ENCODE measurements at regions not wholly inside any gene's neighbourhood (a gene's known extent, or its start where the extent isn't known, plus 50 kb on each side); places are given as distances from the start of the nearest gene placed in this dataset.

DNA sequence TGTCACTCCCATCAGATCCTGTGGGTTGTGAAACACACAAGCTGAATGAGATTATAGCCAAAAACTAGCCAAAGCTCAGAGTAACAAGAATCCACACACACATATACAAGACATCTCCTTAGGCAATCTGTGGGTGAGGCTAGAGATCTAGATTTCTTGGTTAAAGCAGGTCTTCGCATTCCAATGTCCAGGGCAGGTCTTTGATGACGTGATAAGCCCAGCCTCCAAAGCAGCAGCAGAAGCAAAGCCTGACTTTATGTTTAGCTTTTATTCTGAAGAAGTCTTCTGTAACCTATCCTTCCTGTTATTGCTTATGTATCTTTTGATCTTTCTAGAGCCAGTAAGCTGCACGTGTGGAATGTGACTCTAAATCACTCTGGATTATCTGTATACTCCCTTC is 199.1 kb upstream of the SLC30A5 start:
- ChIA-PET CTCF (no interaction called here), POLR2A (no interaction called here)
- no peak overlapping the region for H3K4me3 ChIP-seq (ENCODE audit: low read depth in 2 of 2, low read length in 2 of 2)
- intact Hi-C loops (cut with micrococcal nuclease; ENCODE audit: unreplicated experiment) (no loop called here), in situ Hi-C loops (cut with HindIII; ENCODE audit: low pct_unique_long_range_greater_than_20kb, low sequenced_read_pairs) (no loop called here)
- ATAC-seq (no peak), DNase-seq (ENCODE audit: low read depth, low spot score) (no peak)
- H3K27ac ChIP-seq (ENCODE audit: low read length), result no peak overlapping the region
- H3K27me3 ChIP-seq (ENCODE audit: control insufficient read depth, insufficient read depth, low read length), result no peaks in the 10 kb centered on the region
- H3K4me1 ChIP-seq (ENCODE audit: control insufficient read depth, insufficient read depth, low read length), result no peaks in the 10 kb centered on the region
- H3K9me3 ChIP-seq (ENCODE audit: control insufficient read depth, insufficient read depth, low read depth, low read length), result no peaks in the 10 kb centered on the region
- no peaks in the 10 kb centered on the region for H3K36me3 ChIP-seq (ENCODE audit: control insufficient read depth, insufficient read depth, low read length)
- no TSS peak for BruUV-seq (replicated peaks)
- TF ChIP-seq TCF7L2 (IDR thresholded peaks at IDR 0.05; ENCODE audit: low read depth, low read length), result no peak
- no peak for TF ChIP-seq SIN3A (IDR thresholded peaks at IDR 0.05; ENCODE audit: borderline replicate concordance, insufficient read depth, low read depth, low read length)
- TF ChIP-seq REST (IDR thresholded peaks at IDR 0.05; ENCODE audit: insufficient read depth in 1 of 2, low read depth in 2 of 2, low read length in 1 of 2), result no peak
- TF ChIP-seq, protein P1, sequence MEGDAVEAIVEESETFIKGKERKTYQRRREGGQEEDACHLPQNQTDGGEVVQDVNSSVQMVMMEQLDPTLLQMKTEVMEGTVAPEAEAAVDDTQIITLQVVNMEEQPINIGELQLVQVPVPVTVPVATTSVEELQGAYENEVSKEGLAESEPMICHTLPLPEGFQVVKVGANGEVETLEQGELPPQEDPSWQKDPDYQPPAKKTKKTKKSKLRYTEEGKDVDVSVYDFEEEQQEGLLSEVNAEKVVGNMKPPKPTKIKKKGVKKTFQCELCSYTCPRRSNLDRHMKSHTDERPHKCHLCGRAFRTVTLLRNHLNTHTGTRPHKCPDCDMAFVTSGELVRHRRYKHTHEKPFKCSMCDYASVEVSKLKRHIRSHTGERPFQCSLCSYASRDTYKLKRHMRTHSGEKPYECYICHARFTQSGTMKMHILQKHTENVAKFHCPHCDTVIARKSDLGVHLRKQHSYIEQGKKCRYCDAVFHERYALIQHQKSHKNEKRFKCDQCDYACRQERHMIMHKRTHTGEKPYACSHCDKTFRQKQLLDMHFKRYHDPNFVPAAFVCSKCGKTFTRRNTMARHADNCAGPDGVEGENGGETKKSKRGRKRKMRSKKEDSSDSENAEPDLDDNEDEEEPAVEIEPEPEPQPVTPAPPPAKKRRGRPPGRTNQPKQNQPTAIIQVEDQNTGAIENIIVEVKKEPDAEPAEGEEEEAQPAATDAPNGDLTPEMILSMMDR (IDR thresholded peaks at IDR 0.05), result no peak
- no peak for TF ChIP-seq POLR2AphosphoS5 (IDR thresholded peaks at IDR 0.05; ENCODE audit: low read depth, low read length)

DNA sequence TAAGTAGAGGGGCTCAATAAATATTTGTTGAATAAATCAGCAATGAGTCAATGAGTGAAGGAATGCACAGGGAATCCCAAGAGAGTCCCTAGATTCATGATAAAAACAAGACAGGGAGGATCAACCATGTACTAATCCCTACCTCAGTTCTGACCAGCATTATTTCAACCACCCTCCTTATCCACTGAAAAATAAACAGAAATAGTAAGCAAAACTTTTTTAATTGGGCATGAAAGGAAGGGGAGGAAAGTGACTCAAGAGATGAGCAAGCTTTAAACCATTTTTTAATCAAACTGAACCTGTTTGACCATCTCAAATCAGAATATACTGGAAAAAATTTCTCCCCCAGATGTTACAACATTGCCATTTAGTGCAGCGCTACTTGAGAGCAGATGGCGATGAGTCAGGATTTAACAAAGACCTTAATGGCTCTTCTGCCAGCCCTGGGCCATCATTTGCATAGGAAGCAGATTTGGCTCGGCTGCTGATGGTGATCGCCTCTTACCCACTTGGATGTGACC is 194.8 kb upstream of the SLC30A5 start:
- BruUV-seq (replicated peaks), result no TSS peak
- Histone ChIP-seq H3K4me3 (ENCODE audit: low read depth in 2 of 2, low read length in 2 of 2) (no peak overlapping the region), H3K4me1 (ENCODE audit: control insufficient read depth, insufficient read depth, low read length) (no peaks in the 10 kb centered on the region), H3K27ac (ENCODE audit: low read length) (no peak overlapping the region), H3K9me3 (ENCODE audit: control insufficient read depth, insufficient read depth, low read depth, low read length) (no peaks in the 10 kb centered on the region), H3K36me3 (ENCODE audit: control insufficient read depth, insufficient read depth, low read length) (no peaks in the 10 kb centered on the region), H3K27me3 (ENCODE audit: control insufficient read depth, insufficient read depth, low read length) (no peaks in the 10 kb centered on the region)
- no peak for ATAC-seq
- CTCF ChIA-PET, result no interaction called here
- no peak for DNase-seq (ENCODE audit: low read depth, low spot score)
- intact Hi-C loops (cut with micrococcal nuclease; ENCODE audit: unreplicated experiment) (no loop called here), in situ Hi-C loops (cut with HindIII; ENCODE audit: low pct_unique_long_range_greater_than_20kb, low sequenced_read_pairs) (no loop called here)
- no peak for TF ChIP-seq REST (IDR thresholded peaks at IDR 0.05; ENCODE audit: insufficient read depth in 1 of 2, low read depth in 2 of 2, low read length in 1 of 2)
- TF ChIP-seq POLR2AphosphoS5 (IDR thresholded peaks at IDR 0.05; ENCODE audit: low read depth, low read length), result no peak
- TF ChIP-seq SIN3A (IDR thresholded peaks at IDR 0.05; ENCODE audit: borderline replicate concordance, insufficient read depth, low read depth, low read length), result no peak
- POLR2A ChIA-PET, result no interaction called here
